Prostate gland (tissue), 2 donors: ENCODE measurements at regions not wholly inside any gene's neighbourhood (a gene's known extent, or its start where the extent isn't known, plus 50 kb on each side); places are given as distances from the start of the nearest gene placed in this dataset.

Experiments
- CTCF ChIP-seq, 4 experiments: fragments of 200-600 bp in 2 of 4; fragments of 450-650 bp in 2 of 4; sonication (generic) in 2 of 4; IDR thresholded peaks; 1 replicate in 3 of 4; 2 replicates in 1 of 4; pipeline ENCODE4 v1.5.1; 2016 to 2019; ENCODE audit warnings: antibody characterized with exemption in 4 of 4, mild to moderate bottlenecking in 2 of 4, moderate library complexity in 2 of 4
- POLR2A ChIP-seq: fragments of 450-650 bp; IDR thresholded peaks from one replicate; pipeline ENCODE4 v1.6.1; 2016; ENCODE audit warnings: antibody characterized with exemption, mild to moderate bottlenecking
- POLR2AphosphoS5 ChIP-seq: sonication (generic); formaldehyde crosslinking; IDR thresholded peaks from one replicate; pipeline ENCODE4 v1.6.1; 2017; ENCODE audit warnings: antibody characterized with exemption

GRCh38 chr11:87851827-87852226, 323.4 kb downstream of the RAB38 start:
- TF ChIP-seq CTCF (IDR thresholded peaks at IDR 0.05) (no peak), POLR2A (no peak), POLR2AphosphoS5 (no peak)
